SK-N-MC (cell line): ENCODE measurements at regions not wholly inside any gene's neighbourhood (a gene's known extent, or its start where the extent isn't known, plus 50 kb on each side); places are given as distances from the start of the nearest gene placed in this dataset.

ENCODE experiments used
- DNase-seq: peaks from one replicate; pipeline ENCODE4 v3.0.0-alpha.2; 2011; ENCODE audit warnings: low read depth, low spot score
- H3K27ac ChIP-seq: fragments of 200-600 bp; sonication (generic); 2 replicates; pipeline ENCODE4 v1.5.1; 2016; ENCODE audit warnings: mixed run types
- H3K36me3 ChIP-seq: fragments of 200-600 bp; sonication (generic); 2 replicates; pipeline ENCODE4 v1.6.1; 2017; ENCODE audit warnings: antibody characterized with exemption, low read length, mixed read lengths; ENCODE audit not compliant: insufficient read depth
- H3K4me3 ChIP-seq: fragments of 200-600 bp; sonication (generic); 2 replicates; pipeline ENCODE4 v1.5.1; 2016
- H3K9ac ChIP-seq: fragments of 200-600 bp; sonication (generic); 2 replicates; pipeline ENCODE4 v1.8.0; 2017; ENCODE audit warnings: mixed run types, mixed read lengths; ENCODE audit not compliant: insufficient read length
- H3K9me3 ChIP-seq: fragments of 200-600 bp; sonication (generic); 2 replicates; pipeline ENCODE4 v1.6.1; 2017; ENCODE audit warnings: low read depth, mild to moderate bottlenecking, antibody characterized with exemption, low read length, moderate library complexity, mixed read lengths
- EZH2 ChIP-seq: fragments of 200-600 bp; sonication (generic); IDR thresholded peaks from one replicate; pipeline ENCODE4 v1.6.1; 2017; ENCODE audit warnings: antibody characterized with exemption
- FOXP2 ChIP-seq: optimal IDR thresholded peaks from 2 replicates; pipeline ENCODE3; 2011; ENCODE audit warnings: mild to moderate bottlenecking, moderate library complexity; ENCODE audit not compliant: insufficient read depth; ENCODE audit errors: extremely low read length, control extremely low read depth
- POLR2AphosphoS5 ChIP-seq: IDR thresholded peaks from 2 replicates; pipeline ENCODE4 v1.6.1; 2012; ENCODE audit warnings: mild to moderate bottlenecking, low read depth, low read length, borderline replicate concordance

- Histone ChIP-seq H3K27ac (no peak overlapping the region), H3K9ac (no peak overlapping the region), H3K4me3 (no peak overlapping the region), H3K36me3 (no peaks in the 10 kb centered on the region), H3K9me3 (no peaks in the 10 kb centered on the region)
- no peak for DNase-seq
- TF ChIP-seq EZH2 (no peak), FOXP2 (no peak), POLR2AphosphoS5 (no peak)
Observed at GRCh38 chr5:74127381-74128320, 501.7 kb downstream of the ARHGEF28 start.

- H3K9ac ChIP-seq, result no peak overlapping the region
- H3K27ac ChIP-seq, result no peak overlapping the region
- no peaks in the 10 kb centered on the region for H3K9me3 ChIP-seq
- H3K4me3 ChIP-seq, result no peak overlapping the region
- no peak for DNase-seq
- no peaks in the 10 kb centered on the region for H3K36me3 ChIP-seq
- TF ChIP-seq FOXP2, result no peak
- no peak for TF ChIP-seq EZH2
- no peak for TF ChIP-seq POLR2AphosphoS5
Observed at GRCh38 chr5:74126294-74126693, 500.3 kb downstream of the ARHGEF28 start.

- TF ChIP-seq FOXP2, result no peak
- no peak for TF ChIP-seq EZH2
- TF ChIP-seq POLR2AphosphoS5, result no peak
- no peak overlapping the region for H3K27ac ChIP-seq
- no peak for DNase-seq
Observed at GRCh38 chr5:74124826-74125225, 498.8 kb downstream of the ARHGEF28 start.

GRCh38 chr5:74123929-74124328, 497.9 kb downstream of the ARHGEF28 start:
- Histone ChIP-seq H3K9ac (no peak overlapping the region), H3K4me3 (no peak overlapping the region), H3K9me3 (no peaks in the 10 kb centered on the region), H3K27ac (no peak overlapping the region), H3K36me3 (no peaks in the 10 kb centered on the region)
- DNase-seq, result no peak
- TF ChIP-seq FOXP2, result no peak
- TF ChIP-seq EZH2, result no peak
- TF ChIP-seq POLR2AphosphoS5, result no peak

More at GRCh38 chr5:74124826-74125225, 498.8 kb downstream of the ARHGEF28 start:
- Histone ChIP-seq H3K36me3 (no peaks in the 10 kb centered on the region), H3K9me3 (no peaks in the 10 kb centered on the region), H3K4me3 (no peak overlapping the region), H3K9ac (no peak overlapping the region)

GRCh38 chr5:74122979-74123590, 497.1 kb downstream of the ARHGEF28 start:
- DNase-seq, result no peak
- Histone ChIP-seq H3K4me3 (no peak overlapping the region), H3K27ac (no peak overlapping the region), H3K36me3 (no peaks in the 10 kb centered on the region), H3K9ac (no peak overlapping the region), H3K9me3 (no peaks in the 10 kb centered on the region)
- TF ChIP-seq POLR2AphosphoS5, result no peak
- no peak for TF ChIP-seq FOXP2
- no peak for TF ChIP-seq EZH2

- no peak overlapping the region for H3K4me3 ChIP-seq
- no peak for DNase-seq
- H3K9me3 ChIP-seq, result no peaks in the 10 kb centered on the region
- TF ChIP-seq FOXP2, result no peak
- no peak for TF ChIP-seq POLR2AphosphoS5
- TF ChIP-seq EZH2, result no peak
- H3K36me3 ChIP-seq, result no peaks in the 10 kb centered on the region
- H3K27ac ChIP-seq, result no peak overlapping the region
- no peak overlapping the region for H3K9ac ChIP-seq
Observed at GRCh38 chr5:74122175-74122574, 496.2 kb downstream of the ARHGEF28 start.

GRCh38 chr5:74120585-74120984, 494.6 kb downstream of the ARHGEF28 start:
- no peak overlapping the region for H3K4me3 ChIP-seq
- no peak for DNase-seq
- H3K36me3 ChIP-seq, result no peaks in the 10 kb centered on the region
- H3K9me3 ChIP-seq, result no peaks in the 10 kb centered on the region
- H3K27ac ChIP-seq, result no peak overlapping the region
- no peak for TF ChIP-seq FOXP2
- no peak for TF ChIP-seq POLR2AphosphoS5
- TF ChIP-seq EZH2, result no peak
- H3K9ac ChIP-seq, result no peak overlapping the region

- TF ChIP-seq FOXP2 (no peak), POLR2AphosphoS5 (no peak), EZH2 (no peak)
- Histone ChIP-seq H3K4me3 (no peak overlapping the region), H3K9ac (no peak overlapping the region), H3K36me3 (no peaks in the 10 kb centered on the region), H3K9me3 (no peaks in the 10 kb centered on the region), H3K27ac (no peak overlapping the region)
- DNase-seq, result no peak
Observed at GRCh38 chr5:74118071-74118470, 492.1 kb downstream of the ARHGEF28 start.
